HepG2 (cell line): ENCODE measurements at regions not wholly inside any gene's neighbourhood (a gene's known extent, or its start where the extent isn't known, plus 50 kb on each side); places are given as distances from the start of the nearest gene placed in this dataset.

ENCODE experiments used
- ATAC-seq: fragments of 200-7000 bp; cut with Tn5 transposase; 3 replicates; pipeline ENCODE4 v1.9.1; 2020; ENCODE audit warnings: mild to moderate bottlenecking, moderate library complexity
- BruUV-seq: library from RNA; stranded (reverse); fragments of 400-500 nt; replicated peaks from 2 replicates; lab custom pipeline; 2021; lab: Mats Ljungman, UMichigan
- CTCF ChIA-PET: fragments of 300-600 bp; formaldehyde crosslinking; extraction: SDS; loops from one replicate; lab custom pipeline; 2021; ENCODE audit warnings: low total read pairs, inconsistent platforms, low intra/inter-chr PET ratio; lab: Yijun Ruan, JAX
- POLR2A ChIA-PET: fragments of 350-600 bp; sonication (Branson Sonifier 250); formaldehyde crosslinking; loops from one replicate; lab custom pipeline; 2020; ENCODE audit warnings: antibody characterized with exemption, inconsistent platforms; lab: Yijun Ruan, JAX
- DNase-seq: peaks from one replicate; pipeline ENCODE4 v3.0.0-alpha.2; 2015; ENCODE audit warnings: low spot score
- FAIRE-seq: peaks from 3 replicates; lab custom pipeline; 2011; peaks lifted over from hg19 to GRCh38; lab: Jason Lieb, UNC
- H2AFZ ChIP-seq: one replicate; pipeline ENCODE4 v1.6.1; 2011; ENCODE audit warnings: low read length, inconsistent platforms
- H3K27ac ChIP-seq: fragments of 300-600 bp; 3 replicates; pipeline ENCODE4 v1.8.0; 2011; ENCODE audit warnings: mixed run types, mild to moderate bottlenecking, mixed read lengths, low read length, inconsistent platforms; ENCODE audit not compliant: insufficient read depth; ENCODE audit errors: extremely low read length
- H3K27me3 ChIP-seq, 2 experiments: fragments of 200-600 bp in 1 of 2; 2 replicates in 1 of 2; 3 replicates in 1 of 2; pipeline versions ENCODE4 v1.6.0 to v1.8.0; 2011; ENCODE audit warnings: low read length in 2 of 2, mild to moderate bottlenecking in 2 of 2, moderate library complexity in 2 of 2, inconsistent platforms in 1 of 2; ENCODE audit not compliant: insufficient read depth in 2 of 2, control insufficient read depth in 1 of 2
- H3K36me3 ChIP-seq, 2 experiments: fragments of 200-600 bp in 1 of 2; replicated peaks in 1 of 2; 2 replicates in 1 of 2; 3 replicates in 1 of 2; pipeline versions ENCODE4 v1.5.1 to v1.8.0; 2011; ENCODE audit warnings: low read length in 2 of 2, inconsistent platforms in 1 of 2; ENCODE audit not compliant: insufficient read depth in 2 of 2, control insufficient read depth in 1 of 2
- H3K4me1 ChIP-seq: 2 replicates; pipeline ENCODE4 v1.5.1; 2012; ENCODE audit warnings: low read length, inconsistent platforms; ENCODE audit not compliant: insufficient read depth
- H3K4me2 ChIP-seq: 2 replicates; pipeline ENCODE4 v1.6.0; 2011; ENCODE audit warnings: low read depth, low read length, inconsistent platforms
- H3K4me3 ChIP-seq, 3 experiments: fragments of 200-600 bp in 1 of 3; sonication (generic), shearing (Covaris generic) in 1 of 3; replicated peaks in 1 of 3; 2 replicates each; pipeline ENCODE4 v1.5.1; 2011 to 2016; ENCODE audit warnings: low read length in 3 of 3, inconsistent platforms in 2 of 3, low read depth in 2 of 3, mild to moderate bottlenecking in 2 of 3, control low read depth in 1 of 3, mixed read lengths in 1 of 3; ENCODE audit not compliant: insufficient read depth in 1 of 3
- H3K79me2 ChIP-seq: one replicate; pipeline ENCODE4 v1.6.1; 2011; ENCODE audit warnings: low read length, inconsistent platforms; ENCODE audit not compliant: insufficient read depth
- H3K9ac ChIP-seq: 2 replicates; pipeline ENCODE4 v1.6.0; 2011; ENCODE audit warnings: mild to moderate bottlenecking, low read depth, low read length, inconsistent platforms; ENCODE audit not compliant: insufficient read depth
- H3K9me3 ChIP-seq: 2 replicates; pipeline ENCODE4 v1.5.1; 2012; ENCODE audit warnings: mild to moderate bottlenecking, low read length
- H4K20me1 ChIP-seq: 2 replicates; pipeline ENCODE4 v1.6.0; 2011; ENCODE audit warnings: inconsistent platforms, mild to moderate bottlenecking, low read length, moderate library complexity; ENCODE audit not compliant: insufficient read depth
- ATF7-NPFF ChIP-seq: sonication (generic); formaldehyde crosslinking; IDR thresholded peaks from 2 replicates; pipeline ENCODE4 v1.8.1; 2023; ENCODE audit warnings: mild to moderate bottlenecking, low read depth, missing genetic modification reagents, moderate library complexity
- DNMT1 ChIP-seq: sonication (generic); formaldehyde crosslinking; IDR thresholded peaks from 2 replicates; pipeline ENCODE4 v1.5.1; 2020; ENCODE audit warnings: mild to moderate bottlenecking, missing genetic modification reagents
- KDM4B ChIP-seq: sonication (generic); formaldehyde crosslinking; IDR thresholded peaks from 2 replicates; pipeline ENCODE4 v1.4.0; 2020; ENCODE audit warnings: missing genetic modification reagents
- SRSF1 ChIP-seq: fragments of 200-400 bp; formaldehyde crosslinking; optimal IDR thresholded peaks from 2 replicates; pipeline ENCODE3; 2017; ENCODE audit warnings: mild to moderate bottlenecking, low read depth, low read length, moderate library complexity
- TEAD2 ChIP-seq: sonication (generic); formaldehyde crosslinking; IDR thresholded peaks from 2 replicates; pipeline ENCODE4 v1.9.0; 2021; ENCODE audit warnings: missing genetic modification reagents
- TRIM24 ChIP-seq: sonication (generic); formaldehyde crosslinking; IDR thresholded peaks from 2 replicates; pipeline ENCODE4 v1.8.0; 2022; ENCODE audit warnings: mild to moderate bottlenecking, missing genetic modification reagents
- ZKSCAN8 ChIP-seq: IDR thresholded peaks from 2 replicates; pipeline ENCODE4 v1.6.1; 2016; ENCODE audit warnings: borderline replicate concordance, missing genetic modification reagents, missing compliant biosample characterization
- ZNF766 ChIP-seq: sonication (generic); formaldehyde crosslinking; IDR thresholded peaks from 2 replicates; pipeline ENCODE4 v1.5.0; 2020; ENCODE audit warnings: missing genetic modification reagents, borderline replicate concordance
- ZNF776 ChIP-seq: sonication (generic); formaldehyde crosslinking; IDR thresholded peaks from 2 replicates; pipeline ENCODE4 v1.4.0; 2020; ENCODE audit warnings: mild to moderate bottlenecking, missing genetic modification reagents
- ZNF788 ChIP-seq: sonication (generic); formaldehyde crosslinking; IDR thresholded peaks from 2 replicates; pipeline ENCODE4 v1.5.0; 2020; ENCODE audit warnings: mild to moderate bottlenecking, missing genetic modification reagents, borderline replicate concordance
- ZSCAN31 ChIP-seq: sonication (generic); formaldehyde crosslinking; IDR thresholded peaks from 2 replicates; pipeline ENCODE4 v1.5.0; 2020; ENCODE audit warnings: low read depth, mild to moderate bottlenecking, missing genetic modification reagents
- ZZZ3 ChIP-seq: sonication (generic); formaldehyde crosslinking; IDR thresholded peaks from 2 replicates; pipeline ENCODE4 v1.4.0; 2020; ENCODE audit warnings: missing genetic modification reagents, mild to moderate bottlenecking, borderline replicate concordance
- WGBS: methylation state at CpG from one replicate; pipeline ENCODE4 v1.1.6; 2017; ENCODE audit warnings: low lambda C conversion rate; 5-methylcytosine and 5-hydroxymethylcytosine counted together
- in situ Hi-C: cut with HindIII; loops from 2 replicates; pipeline ENCODE4 v1.10.0; 2017; ENCODE audit warnings: low pct_unique_long_range_greater_than_20kb; ENCODE audit not compliant: extremely low pct_ligation_motif_present
- intact Hi-C: fragments of 100-400 bp; cut with micrococcal nuclease; formaldehyde crosslinking; loops from one replicate; pipeline ENCODE4 v1.10.0; 2022; ENCODE audit not compliant: unreplicated experiment
- TF ChIP-seq, protein P1 (sequence below): sonication (generic); formaldehyde crosslinking; IDR thresholded peaks from 2 replicates; pipeline ENCODE4 v1.4.0; 2020; ENCODE audit warnings: missing genetic modification reagents, borderline replicate concordance
- TF ChIP-seq, protein P2 (sequence below): sonication (generic); formaldehyde crosslinking; IDR thresholded peaks from 2 replicates; pipeline ENCODE4 v1.4.0; 2020; ENCODE audit warnings: missing genetic modification reagents
- TF ChIP-seq, protein P3 (sequence below): sonication (generic); formaldehyde crosslinking; IDR thresholded peaks from 2 replicates; pipeline ENCODE4 v1.8.0; 2022; ENCODE audit warnings: mild to moderate bottlenecking, missing genetic modification reagents
- TF ChIP-seq, protein P4 (sequence below): sonication (generic); formaldehyde crosslinking; conservative IDR thresholded peaks from 2 replicates; pipeline ENCODE4 v1.4.0; 2020; ENCODE audit warnings: missing genetic modification reagents

DNA sequence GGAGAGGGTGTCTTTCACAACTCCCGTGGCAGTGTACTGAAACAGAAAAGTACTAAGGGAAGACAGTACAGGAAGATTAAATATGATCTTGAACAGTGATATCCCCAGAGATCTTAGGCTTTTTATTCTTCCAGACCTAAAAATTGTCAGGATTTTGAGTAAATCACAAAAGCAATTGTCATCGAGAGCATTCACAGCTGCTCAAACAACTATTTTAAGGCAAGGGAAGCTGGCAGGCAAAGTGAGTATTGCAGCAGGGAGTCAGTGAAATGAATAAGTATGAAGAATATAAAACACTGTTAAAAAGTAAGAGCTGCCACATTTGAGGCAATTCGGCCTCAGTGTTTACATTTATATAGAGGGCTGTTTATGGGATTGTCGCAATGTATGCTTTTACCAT, 479.0 kb downstream of the CAAP1 start (continued):
- TF ChIP-seq ZKSCAN8 (CRISPR knock-in tag): no peak

DNA sequence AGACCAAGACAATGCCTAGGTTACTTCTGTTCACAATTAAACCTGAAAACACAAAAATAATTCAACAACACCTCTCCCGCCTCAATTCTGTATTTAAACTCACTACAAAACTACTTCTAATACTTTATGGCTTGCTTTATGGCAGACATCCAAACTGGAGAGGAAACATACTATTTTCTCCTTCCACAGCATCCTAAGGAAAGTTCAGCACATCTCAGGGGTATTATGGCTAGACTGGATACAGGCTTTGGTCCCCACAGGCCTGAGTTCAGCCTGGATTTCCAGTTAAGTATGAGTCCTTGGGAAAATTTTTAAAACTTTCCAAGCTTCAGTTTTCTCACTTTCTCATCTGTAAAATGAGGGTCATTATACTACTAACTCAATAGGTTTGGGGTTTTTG, 480.2 kb downstream of the CAAP1 start:
- H3K9ac ChIP-seq: no peak overlapping the region
- CTCF ChIA-PET: no interaction called here
- POLR2A ChIA-PET: no interaction called here
- no peaks in the 10 kb centered on the region for H3K4me1 ChIP-seq
- H3K27ac ChIP-seq: no peak overlapping the region
- no peaks in the 10 kb centered on the region for H3K9me3 ChIP-seq
- no peak overlapping the region for H3K4me3 ChIP-seq
- H3K79me2 ChIP-seq: no peaks in the 10 kb centered on the region
- FAIRE-seq (no peak), ATAC-seq (no peak), DNase-seq (no peak)
- BruUV-seq: no TSS peak
- no peak overlapping the region for H2AFZ ChIP-seq
- intact Hi-C loops (no loop called here), in situ Hi-C loops (no loop called here)
- H3K36me3 ChIP-seq: no peaks in the 10 kb centered on the region
- no peaks in the 10 kb centered on the region for H4K20me1 ChIP-seq
- H3K4me2 ChIP-seq: no peak overlapping the region
- 0% methylated on average over 1 of the region's 1 CpG for WGBS
- no peaks in the 10 kb centered on the region for H3K27me3 ChIP-seq
- TF ChIP-seq TEAD2 (CRISPR knock-in tag): no peak
- TF ChIP-seq ATF7-NPFF (CRISPR knock-in tag): no peak
- TF ChIP-seq, protein P1, sequence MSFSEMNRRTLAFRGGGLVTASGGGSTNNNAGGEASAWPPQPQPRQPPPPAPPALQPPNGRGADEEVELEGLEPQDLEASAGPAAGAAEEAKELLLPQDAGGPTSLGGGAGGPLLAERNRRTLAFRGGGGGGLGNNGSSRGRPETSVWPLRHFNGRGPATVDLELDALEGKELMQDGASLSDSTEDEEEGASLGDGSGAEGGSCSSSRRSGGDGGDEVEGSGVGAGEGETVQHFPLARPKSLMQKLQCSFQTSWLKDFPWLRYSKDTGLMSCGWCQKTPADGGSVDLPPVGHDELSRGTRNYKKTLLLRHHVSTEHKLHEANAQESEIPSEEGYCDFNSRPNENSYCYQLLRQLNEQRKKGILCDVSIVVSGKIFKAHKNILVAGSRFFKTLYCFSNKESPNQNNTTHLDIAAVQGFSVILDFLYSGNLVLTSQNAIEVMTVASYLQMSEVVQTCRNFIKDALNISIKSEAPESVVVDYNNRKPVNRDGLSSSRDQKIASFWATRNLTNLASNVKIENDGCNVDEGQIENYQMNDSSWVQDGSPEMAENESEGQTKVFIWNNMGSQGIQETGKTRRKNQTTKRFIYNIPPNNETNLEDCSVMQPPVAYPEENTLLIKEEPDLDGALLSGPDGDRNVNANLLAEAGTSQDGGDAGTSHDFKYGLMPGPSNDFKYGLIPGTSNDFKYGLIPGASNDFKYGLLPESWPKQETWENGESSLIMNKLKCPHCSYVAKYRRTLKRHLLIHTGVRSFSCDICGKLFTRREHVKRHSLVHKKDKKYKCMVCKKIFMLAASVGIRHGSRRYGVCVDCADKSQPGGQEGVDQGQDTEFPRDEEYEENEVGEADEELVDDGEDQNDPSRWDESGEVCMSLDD (CRISPR knock-in tag): no peak
- TF ChIP-seq ZZZ3 (CRISPR knock-in tag): no peak
- no peak for TF ChIP-seq ZSCAN31 (CRISPR knock-in tag)
- TF ChIP-seq, protein P2, sequence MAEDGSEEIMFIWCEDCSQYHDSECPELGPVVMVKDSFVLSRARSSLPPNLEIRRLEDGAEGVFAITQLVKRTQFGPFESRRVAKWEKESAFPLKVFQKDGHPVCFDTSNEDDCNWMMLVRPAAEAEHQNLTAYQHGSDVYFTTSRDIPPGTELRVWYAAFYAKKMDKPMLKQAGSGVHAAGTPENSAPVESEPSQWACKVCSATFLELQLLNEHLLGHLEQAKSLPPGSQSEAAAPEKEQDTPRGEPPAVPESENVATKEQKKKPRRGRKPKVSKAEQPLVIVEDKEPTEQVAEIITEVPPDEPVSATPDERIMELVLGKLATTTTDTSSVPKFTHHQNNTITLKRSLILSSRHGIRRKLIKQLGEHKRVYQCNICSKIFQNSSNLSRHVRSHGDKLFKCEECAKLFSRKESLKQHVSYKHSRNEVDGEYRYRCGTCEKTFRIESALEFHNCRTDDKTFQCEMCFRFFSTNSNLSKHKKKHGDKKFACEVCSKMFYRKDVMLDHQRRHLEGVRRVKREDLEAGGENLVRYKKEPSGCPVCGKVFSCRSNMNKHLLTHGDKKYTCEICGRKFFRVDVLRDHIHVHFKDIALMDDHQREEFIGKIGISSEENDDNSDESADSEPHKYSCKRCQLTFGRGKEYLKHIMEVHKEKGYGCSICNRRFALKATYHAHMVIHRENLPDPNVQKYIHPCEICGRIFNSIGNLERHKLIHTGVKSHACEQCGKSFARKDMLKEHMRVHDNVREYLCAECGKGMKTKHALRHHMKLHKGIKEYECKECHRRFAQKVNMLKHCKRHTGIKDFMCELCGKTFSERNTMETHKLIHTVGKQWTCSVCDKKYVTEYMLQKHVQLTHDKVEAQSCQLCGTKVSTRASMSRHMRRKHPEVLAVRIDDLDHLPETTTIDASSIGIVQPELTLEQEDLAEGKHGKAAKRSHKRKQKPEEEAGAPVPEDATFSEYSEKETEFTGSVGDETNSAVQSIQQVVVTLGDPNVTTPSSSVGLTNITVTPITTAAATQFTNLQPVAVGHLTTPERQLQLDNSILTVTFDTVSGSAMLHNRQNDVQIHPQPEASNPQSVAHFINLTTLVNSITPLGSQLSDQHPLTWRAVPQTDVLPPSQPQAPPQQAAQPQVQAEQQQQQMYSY (CRISPR knock-in tag): no peak
- TF ChIP-seq SRSF1: no peak
- TF ChIP-seq DNMT1: no peak
- TF ChIP-seq ZNF776 (CRISPR knock-in tag): no peak
- TF ChIP-seq KDM4B: no peak
- TF ChIP-seq ZNF766 (CRISPR knock-in tag): no peak
- no peak for TF ChIP-seq TRIM24
- no peak for TF ChIP-seq ZNF788 (CRISPR knock-in tag)
- TF ChIP-seq, protein P3, sequence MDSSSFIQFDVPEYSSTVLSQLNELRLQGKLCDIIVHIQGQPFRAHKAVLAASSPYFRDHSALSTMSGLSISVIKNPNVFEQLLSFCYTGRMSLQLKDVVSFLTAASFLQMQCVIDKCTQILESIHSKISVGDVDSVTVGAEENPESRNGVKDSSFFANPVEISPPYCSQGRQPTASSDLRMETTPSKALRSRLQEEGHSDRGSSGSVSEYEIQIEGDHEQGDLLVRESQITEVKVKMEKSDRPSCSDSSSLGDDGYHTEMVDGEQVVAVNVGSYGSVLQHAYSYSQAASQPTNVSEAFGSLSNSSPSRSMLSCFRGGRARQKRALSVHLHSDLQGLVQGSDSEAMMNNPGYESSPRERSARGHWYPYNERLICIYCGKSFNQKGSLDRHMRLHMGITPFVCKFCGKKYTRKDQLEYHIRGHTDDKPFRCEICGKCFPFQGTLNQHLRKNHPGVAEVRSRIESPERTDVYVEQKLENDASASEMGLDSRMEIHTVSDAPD (CRISPR knock-in tag): no peak
- TF ChIP-seq, protein P4, sequence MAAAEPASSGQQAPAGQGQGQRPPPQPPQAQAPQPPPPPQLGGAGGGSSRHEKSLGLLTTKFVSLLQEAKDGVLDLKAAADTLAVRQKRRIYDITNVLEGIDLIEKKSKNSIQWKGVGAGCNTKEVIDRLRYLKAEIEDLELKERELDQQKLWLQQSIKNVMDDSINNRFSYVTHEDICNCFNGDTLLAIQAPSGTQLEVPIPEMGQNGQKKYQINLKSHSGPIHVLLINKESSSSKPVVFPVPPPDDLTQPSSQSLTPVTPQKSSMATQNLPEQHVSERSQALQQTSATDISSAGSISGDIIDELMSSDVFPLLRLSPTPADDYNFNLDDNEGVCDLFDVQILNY (CRISPR knock-in tag): no peak
